ENCODE measurements at regions not wholly inside any gene's neighbourhood (a gene's known extent, or its start where the extent isn't known, plus 50 kb on each side); places are given as distances from the start of the nearest gene placed in this dataset.

DNA sequence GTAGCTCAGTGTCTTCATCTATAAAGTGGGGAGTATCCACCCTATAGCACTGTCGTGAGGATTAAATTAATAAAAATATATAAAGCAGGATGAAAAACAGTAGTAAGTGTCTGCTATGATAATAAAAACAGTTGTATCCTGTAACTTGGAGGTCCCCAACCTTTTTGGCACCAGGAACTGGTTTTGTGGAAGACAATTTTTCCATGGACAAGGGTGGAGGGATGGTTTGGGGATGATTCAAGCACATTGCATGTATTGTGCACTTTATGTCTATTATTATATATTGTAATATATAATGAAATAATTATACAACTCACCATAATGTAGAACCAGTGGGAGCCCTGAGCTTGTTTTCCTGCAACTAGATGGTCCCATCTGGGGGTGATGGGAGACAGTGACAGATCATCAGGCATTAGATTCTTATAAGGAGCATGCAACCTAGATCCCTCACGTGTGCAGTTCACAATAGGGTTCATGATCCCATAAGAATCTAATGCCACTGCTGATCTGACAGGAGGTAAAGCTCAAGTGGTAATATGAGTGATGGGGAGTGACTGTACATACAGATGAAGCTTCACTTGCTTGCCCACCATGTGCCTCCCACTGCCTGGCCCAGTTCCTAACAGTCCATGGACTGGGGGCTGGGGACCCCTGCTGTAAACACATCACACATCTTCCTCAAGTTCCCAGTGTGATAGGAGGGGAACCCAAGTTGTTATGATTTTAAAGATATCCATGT is 177.4 kb upstream of the DAPK1 start:
- Mint-ChIP-seq H3K27me3 (ENCODE audit: low read depth) (peaks cover 3% of the 10 kb centered on the region), H3K4me1 (peaks cover 27% of the 10 kb centered on the region), H3K27ac (peak overlapping the region in 2 of 3 experiments; percentile 13 to 58), H3K4me3 (no peak overlapping the region), H3K9me3 (peaks cover 18% of the 10 kb centered on the region), H3K36me3 (ENCODE audit: low read depth) (peaks cover 4% of the 10 kb centered on the region)
- TF ChIP-seq, protein P1, sequence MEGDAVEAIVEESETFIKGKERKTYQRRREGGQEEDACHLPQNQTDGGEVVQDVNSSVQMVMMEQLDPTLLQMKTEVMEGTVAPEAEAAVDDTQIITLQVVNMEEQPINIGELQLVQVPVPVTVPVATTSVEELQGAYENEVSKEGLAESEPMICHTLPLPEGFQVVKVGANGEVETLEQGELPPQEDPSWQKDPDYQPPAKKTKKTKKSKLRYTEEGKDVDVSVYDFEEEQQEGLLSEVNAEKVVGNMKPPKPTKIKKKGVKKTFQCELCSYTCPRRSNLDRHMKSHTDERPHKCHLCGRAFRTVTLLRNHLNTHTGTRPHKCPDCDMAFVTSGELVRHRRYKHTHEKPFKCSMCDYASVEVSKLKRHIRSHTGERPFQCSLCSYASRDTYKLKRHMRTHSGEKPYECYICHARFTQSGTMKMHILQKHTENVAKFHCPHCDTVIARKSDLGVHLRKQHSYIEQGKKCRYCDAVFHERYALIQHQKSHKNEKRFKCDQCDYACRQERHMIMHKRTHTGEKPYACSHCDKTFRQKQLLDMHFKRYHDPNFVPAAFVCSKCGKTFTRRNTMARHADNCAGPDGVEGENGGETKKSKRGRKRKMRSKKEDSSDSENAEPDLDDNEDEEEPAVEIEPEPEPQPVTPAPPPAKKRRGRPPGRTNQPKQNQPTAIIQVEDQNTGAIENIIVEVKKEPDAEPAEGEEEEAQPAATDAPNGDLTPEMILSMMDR (IDR thresholded peaks at IDR 0.05; ENCODE audit: unreplicated experiment in 3 of 3): no peak

DNA sequence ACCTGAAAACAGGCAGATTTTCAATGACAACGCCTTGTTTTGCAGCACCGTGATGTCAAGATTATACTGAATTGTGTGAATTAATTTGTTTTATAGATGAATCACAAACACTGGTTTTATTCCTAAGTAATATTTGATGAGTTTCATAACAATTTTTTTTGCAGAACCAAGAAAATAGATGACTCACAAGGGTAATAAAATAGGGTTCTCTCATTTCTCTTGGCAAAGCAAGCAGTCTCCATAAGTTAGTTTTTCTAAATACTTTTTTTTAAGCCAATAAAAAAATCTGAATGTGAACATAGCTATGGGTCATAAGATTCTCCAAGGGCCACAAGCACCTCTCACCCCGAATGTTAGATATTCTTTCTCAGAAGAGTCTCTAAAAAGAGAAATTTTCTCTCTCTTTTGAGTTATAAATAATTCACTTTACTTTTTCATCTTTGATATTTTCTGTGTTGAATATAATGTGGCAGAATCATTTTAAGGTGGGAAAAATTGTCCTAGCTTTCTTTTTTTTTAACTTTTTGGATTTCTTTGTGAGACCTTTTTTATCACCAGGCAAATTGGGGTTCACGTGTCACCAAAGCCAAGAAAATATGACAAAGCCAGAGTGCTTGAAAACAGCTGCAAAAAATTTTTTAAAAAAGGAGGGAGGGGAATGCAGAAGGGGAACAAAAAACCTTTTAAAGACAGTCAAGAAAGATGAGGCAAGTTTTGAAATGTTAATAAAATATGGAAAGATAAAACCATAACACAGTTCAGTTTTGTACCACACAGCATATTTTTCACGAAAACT is 174.6 kb upstream of the DAPK1 start:
- peaks cover 27% of the 10 kb centered on the region for H3K4me1 Mint-ChIP-seq
- TF ChIP-seq, protein P1 (IDR thresholded peaks at IDR 0.05; ENCODE audit: unreplicated experiment in 3 of 3): no peak
- H3K9me3 Mint-ChIP-seq: peaks cover 11% of the 10 kb centered on the region
- H3K36me3 Mint-ChIP-seq (ENCODE audit: low read depth): no peaks in the 10 kb centered on the region
- H3K27me3 Mint-ChIP-seq (ENCODE audit: low read depth): peaks cover 3% of the 10 kb centered on the region
- peak overlapping the region; percentile 66 to 91 (median 87) for H3K27ac Mint-ChIP-seq
- H3K4me3 Mint-ChIP-seq: no peak overlapping the region

DNA sequence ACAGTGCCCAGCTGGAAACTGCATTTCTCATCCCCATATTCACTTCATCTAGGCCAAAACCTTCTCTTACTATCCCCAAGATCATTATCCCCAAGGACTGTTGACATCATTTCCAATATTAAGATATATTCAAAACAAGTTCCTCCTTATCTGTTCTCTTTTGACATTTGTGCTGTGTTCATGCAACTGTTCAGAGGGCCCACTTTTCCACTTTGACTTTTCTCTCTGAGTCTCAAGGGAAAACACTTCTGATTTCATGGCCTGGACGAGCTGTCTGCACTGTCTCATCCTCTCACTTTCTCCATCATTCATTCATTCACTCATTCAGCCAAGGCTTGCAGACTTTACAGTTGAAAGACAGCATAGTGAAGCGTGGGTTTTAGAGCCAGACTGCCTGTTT is 173.7 kb upstream of the DAPK1 start:
- Mint-ChIP-seq H3K4me1 (peaks cover 27% of the 10 kb centered on the region), H3K4me3 (no peak overlapping the region), H3K9me3 (peaks cover 10% of the 10 kb centered on the region), H3K27me3 (ENCODE audit: low read depth) (peaks cover 2% of the 10 kb centered on the region), H3K27ac (peak overlapping the region in 2 of 3 experiments; percentile 84 to 87), H3K36me3 (ENCODE audit: low read depth) (no peaks in the 10 kb centered on the region)
- TF ChIP-seq, protein P1 (IDR thresholded peaks at IDR 0.05; ENCODE audit: unreplicated experiment in 3 of 3): no peak

DNA sequence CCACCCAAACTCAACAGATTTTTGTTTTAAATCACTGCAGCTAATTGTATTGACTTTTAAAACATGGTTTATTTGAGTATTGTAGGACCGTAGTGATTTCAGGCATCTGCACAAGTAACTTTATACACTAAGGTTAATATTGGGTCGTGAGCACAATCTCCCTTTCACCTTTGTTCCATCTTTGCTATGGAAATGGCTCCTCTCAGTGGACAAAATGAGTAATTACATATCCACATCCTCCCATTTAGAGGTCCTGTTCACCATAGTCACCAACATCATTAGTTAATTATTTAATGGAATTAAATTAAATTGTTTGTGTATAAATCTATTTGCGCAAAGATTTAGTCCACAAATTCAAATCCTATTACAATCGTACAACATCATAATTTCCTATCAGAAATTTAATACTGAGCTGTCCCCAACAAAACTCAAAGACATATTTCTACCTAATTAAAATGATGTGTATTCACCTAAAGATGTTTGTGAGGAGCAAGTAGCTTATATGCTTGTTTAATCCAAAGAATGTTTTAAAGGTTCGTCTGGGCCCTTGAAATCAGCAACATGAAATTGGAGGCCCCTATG is 173.0 kb upstream of the DAPK1 start:
- H3K27ac Mint-ChIP-seq: peak overlapping the region; percentile 75 to 95 (median 87)
- peak overlapping the region in 1 of 3 experiments; percentile 17 for H3K4me3 Mint-ChIP-seq
- no peaks in the 10 kb centered on the region for H3K36me3 Mint-ChIP-seq (ENCODE audit: low read depth)
- peaks cover 25% of the 10 kb centered on the region for H3K4me1 Mint-ChIP-seq
- peaks cover 6% of the 10 kb centered on the region for H3K9me3 Mint-ChIP-seq
- TF ChIP-seq, protein P1 (IDR thresholded peaks at IDR 0.05; ENCODE audit: unreplicated experiment in 3 of 3): peak; percentile 75 to 89 (median 83)
- H3K27me3 Mint-ChIP-seq (ENCODE audit: low read depth): no peaks in the 10 kb centered on the region

DNA sequence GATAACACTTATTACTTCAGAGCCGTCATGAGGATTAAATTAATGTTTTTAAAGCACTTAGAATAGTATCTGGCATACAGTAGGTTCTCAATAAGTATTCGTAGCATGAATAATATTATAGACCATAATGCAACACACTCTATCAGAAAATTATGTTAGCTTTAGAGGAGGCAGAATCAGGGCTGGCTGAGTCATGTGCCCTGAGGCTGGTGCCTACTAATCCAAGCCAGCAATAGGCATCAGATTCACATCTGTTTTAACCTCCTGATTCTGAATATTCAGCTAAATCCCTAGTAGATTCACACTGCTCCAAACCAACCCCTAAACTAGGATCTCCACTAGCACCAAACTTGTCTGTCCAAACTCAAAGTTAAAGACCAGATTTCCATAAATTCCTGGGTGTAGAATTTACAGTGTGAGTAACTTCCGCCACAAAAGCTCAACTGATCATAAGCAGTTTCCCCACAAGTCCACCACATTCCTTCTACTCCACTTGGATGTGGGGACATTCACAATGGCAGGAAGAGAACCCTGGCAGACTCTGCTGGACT is 170.0 kb upstream of the DAPK1 start:
- peaks cover 6% of the 10 kb centered on the region for H3K36me3 Mint-ChIP-seq (ENCODE audit: low read depth)
- TF ChIP-seq, protein P1 (IDR thresholded peaks at IDR 0.05; ENCODE audit: unreplicated experiment in 3 of 3): no peak
- H3K4me3 Mint-ChIP-seq: no peak overlapping the region
- H3K4me1 Mint-ChIP-seq: peaks cover 21% of the 10 kb centered on the region
- no peaks in the 10 kb centered on the region for H3K27me3 Mint-ChIP-seq (ENCODE audit: low read depth)
- no peak overlapping the region for H3K27ac Mint-ChIP-seq
- peaks cover 22% of the 10 kb centered on the region for H3K9me3 Mint-ChIP-seq
